HG03378 (cell line): ENCODE measurements at regions not wholly inside any gene's neighbourhood (a gene's known extent, or its start where the extent isn't known, plus 50 kb on each side); places are given as distances from the start of the nearest gene placed in this dataset.
A peak's percentile ranks its signal among the peaks of the same experiment; 100 is the strongest.
"Not testable (repeated sequence)": the region's sequence is repeated elsewhere in the genome, so short reads cannot be mapped to it uniquely, and the experiment has no call there.

Experiments used
- ATAC-seq: cut with Tn5 transposase; IDR thresholded peaks from one replicate; pipeline ENCODE4 v1.9.1; 2021; ENCODE audit warnings: mild to moderate bottlenecking, moderate library complexity; ENCODE audit not compliant: unreplicated experiment

DNA sequence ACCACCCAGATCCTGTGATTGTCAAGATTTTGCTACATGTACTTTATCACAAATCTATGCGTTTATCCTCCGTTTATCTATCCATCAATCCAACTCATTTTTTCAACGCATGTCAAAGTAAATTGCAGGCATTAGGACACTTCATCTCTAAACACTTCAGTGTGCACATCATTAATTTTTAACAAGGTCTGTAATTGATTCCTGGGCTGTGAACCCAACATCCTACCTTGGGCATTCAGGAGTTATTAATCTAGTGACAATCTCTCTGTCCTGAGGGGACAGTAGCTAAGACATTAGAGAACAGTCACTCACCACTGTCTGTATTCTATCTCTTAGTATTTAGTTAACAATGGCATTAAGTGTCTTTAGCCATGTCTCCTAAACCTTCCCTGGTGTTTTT, 264.7 kb downstream of the SOX9 start:
- no peak for ATAC-seq

DNA sequence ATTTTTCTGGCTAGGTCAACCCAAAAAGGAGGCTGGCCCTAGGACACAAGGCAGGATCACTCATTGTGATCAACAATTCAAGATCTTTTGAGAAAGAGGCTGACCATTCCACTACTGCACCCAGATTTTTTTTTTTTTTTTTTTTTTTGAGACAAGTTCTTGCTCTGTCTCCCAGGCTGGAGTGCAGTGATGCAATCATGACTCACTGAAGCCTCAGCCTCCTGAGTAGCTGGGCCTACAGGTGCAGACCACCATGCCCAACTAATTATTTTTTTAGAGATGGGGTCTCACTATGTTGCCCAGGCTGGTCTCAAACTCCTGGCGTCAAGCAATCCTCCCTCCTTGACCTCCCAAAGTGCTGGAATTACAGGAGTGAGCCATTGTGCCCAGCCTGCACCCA, 265.4 kb downstream of the SOX9 start:
- ATAC-seq, result not testable (repeated sequence)

DNA sequence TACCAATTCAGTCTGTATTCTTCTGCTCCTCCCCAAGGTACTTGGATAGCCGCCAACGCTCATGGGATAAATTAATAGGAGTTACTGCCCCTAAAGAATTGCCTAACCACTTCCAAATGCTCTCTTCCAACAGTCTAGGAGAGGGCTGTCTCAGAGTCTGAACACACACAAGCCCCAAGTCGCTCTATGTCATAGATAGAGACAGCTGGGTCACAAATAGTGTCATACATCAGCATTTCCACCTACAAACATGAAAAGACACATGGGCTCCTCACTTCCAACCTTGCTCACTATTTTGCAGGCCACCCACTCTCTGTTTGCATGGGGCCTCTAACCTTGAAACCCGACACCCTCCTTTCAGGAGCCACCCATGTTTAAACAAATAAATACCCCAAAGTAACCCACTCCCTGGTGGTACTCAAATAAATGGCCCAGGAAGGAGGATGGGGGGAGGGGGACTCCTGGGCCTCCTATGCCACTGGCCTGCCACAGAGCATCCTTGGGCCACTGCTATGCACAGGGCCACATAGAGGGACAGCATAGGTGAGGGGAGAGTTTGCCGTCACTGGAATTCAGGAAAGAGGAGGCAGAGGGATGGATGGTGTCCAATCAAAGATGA, 265.9 kb downstream of the SOX9 start:
- no peak for ATAC-seq

DNA sequence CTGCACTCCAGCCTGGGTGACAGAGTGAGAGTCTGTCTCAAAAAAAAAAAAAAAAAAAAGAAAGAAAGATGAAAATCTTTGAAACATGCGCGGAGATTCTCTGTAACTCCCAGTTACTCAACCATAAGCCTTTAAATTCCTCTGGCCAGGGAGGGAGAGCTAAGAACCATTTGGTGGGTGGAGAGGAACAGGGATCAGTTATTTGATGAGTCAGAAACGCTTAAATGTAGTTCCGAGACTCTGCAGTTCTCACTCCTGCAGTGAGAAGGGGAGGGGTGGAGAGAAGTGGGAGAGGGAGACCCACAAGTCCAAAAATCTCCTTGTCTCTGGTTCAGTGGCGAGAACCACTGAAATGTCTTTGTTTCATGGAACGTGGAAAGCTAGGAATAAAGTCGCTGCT, 266.7 kb downstream of the SOX9 start:
- no peak for ATAC-seq

DNA sequence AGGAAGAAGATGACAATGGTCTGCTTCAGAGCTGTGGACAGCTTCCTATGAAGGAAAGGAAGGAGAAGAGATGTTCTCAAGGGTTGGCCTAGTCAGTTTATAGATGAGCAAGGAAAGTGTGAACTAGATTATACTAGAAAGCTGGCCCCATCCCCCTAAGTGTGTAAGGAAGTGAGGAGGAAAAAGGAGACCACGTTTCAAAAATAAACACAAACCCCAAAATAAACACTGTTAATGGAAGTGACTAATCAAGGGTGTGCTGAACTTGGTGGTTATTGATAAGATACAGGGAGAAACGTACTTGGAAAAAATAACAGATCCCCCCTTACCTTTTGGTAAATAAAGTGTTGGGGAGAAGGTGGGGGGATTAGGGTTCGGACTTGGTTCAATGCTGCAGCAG, 267.1 kb downstream of the SOX9 start:
- ATAC-seq, result no peak

DNA sequence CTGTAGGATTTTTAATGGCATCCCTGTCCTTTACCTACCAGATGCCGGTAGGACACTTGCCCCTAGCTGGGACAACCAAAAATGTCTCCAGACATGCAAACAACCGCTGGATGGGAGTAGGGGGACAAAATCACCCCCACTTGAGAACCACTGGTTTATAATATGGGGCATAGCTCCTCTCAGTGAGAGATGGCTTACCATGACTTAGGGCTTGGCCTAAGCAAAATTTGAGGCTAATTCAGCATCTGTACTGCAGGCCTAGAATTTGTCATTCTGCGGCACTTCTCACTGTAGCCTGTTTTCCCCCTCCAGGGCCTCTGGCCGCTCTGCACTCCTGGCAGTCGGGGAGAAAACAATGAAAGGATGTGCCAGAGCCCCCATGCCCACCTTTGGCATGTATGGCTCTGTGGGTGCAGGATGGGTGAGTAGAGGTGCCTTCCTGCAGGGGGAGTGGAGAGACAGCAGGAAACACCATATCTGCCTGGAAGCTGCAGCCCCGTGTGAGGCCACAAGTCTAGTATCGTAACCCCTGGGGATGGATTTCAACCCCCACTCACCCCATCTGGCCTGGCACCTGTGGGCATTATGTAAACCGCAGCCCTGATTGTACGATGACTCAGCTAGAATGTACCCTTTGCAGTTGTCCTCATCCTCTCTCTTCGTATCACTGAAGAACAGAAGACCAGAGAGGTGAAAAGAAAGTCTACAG, 268.1 kb downstream of the SOX9 start:
- peak; percentile 66 for ATAC-seq

DNA sequence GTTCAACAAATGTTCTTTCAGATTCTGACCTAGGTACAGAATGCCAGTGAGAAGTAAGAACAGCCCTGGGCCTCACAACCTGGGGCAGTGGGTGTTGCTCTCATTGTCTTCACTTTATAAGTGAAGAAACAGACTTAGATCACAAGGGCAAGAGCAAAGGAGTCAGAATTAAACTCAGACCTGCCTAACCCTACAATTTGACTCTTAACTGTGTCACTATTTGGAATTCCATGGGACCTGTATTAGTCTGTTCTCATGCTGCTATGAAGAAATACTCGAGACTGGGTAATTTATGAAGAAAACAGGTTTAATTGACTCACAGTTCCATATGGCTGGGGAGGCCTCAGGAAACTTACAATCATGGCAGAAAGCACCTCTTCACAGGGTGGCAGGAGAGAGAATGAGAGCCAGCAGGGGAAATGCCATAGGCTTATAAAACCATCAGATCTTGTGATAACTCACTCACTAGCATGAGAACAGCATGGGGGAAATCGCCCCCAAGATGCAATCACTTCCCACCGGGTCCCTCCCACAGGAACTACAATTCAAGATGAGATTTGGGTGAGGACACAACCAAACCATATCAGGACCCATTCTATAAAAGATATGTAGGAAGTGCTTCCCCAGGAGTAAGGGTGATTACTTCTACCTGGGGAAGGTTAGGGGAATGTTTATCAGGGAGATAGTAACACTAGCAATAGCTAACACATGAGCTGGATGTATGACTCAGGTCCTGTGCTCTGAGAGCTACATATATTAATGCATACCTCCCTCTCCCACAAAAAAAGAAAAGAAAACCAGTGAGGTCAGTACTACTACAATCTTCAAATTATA, 270.1 kb downstream of the SOX9 start:
- no peak for ATAC-seq

DNA sequence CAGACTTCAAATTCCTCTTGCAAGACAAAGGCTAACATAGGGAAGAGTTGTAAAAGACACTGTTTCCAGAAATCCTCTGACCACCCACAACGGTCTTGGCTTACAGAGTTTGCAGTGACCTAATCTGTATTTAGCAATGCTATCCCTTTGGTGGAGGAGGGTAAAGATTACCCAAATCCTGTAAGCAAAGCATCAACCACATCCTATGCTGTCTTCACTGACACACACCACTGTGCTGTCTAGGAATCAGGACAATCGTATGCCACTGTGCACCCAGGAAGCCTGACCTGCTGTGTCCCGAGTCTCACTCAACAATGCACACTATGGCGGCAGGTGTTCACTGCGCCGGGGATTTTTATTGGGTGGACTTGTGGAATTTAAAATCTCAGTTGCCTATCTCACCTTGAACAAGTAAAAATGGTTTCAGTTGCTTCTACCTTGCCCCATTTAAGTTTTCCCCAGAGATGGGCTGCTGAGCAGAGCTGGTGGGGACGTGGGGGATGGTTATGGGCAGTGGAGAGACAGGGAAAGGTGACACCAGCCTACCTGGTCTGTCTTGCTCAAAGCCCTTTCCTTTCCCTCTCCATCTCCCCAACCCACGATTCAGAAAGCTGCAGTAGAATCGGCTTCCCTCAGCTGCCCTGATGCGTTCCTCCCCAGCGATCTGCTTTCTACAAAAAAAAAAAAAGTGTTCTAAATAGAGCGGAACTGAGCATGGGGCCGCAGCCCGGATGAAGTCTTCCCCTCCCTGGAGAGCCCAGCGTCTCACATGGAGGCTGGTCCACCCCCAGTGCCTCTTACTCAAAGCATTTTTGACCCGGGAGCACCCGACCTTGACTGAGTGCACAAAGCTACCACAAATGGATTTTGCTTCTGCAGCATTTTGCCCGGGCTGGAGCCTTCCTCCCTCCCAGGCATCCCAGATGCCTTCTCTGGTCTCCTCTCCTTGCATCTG, 271.5 kb downstream of the SOX9 start:
- ATAC-seq, result peak; percentile 27

DNA sequence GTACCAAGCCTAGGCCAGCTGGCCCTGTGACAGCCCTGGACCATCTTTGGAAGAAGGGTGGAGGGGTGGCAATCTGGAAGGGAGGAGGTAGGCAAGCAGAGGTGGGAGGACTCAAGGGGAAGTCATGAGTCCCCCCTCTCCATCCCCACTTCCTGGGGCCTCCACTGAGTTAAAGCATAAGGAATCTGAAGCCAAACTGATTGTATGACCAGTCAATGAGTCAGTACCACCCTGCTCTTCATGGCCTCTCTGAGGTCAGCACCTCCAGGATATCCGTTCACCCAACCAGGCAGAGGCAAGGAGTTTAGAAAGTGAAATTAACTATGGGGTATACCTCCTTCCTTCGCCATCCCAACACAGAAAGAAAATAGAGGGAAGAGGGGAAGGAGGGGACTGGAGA, 272.7 kb downstream of the SOX9 start:
- no peak for ATAC-seq

DNA sequence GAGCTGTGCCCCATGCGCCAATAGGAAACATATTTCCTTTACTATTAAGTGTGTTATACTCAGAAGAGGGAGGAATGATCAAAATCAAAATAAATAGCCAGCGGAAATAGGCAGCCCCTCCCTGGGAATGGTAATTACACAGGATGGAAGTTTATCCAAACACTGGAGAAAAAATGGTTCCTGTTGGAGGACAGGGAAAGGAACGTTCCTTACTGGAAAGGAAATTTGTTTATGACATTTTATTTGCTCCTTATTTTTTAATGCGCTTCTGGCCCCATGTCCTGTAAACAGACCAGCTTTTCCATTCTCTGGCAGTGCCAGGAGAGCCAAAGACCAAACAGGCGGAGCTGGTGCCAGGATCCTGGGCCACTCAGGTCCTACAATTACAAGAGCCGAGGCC, 273.7 kb downstream of the SOX9 start:
- ATAC-seq, result no peak

DNA sequence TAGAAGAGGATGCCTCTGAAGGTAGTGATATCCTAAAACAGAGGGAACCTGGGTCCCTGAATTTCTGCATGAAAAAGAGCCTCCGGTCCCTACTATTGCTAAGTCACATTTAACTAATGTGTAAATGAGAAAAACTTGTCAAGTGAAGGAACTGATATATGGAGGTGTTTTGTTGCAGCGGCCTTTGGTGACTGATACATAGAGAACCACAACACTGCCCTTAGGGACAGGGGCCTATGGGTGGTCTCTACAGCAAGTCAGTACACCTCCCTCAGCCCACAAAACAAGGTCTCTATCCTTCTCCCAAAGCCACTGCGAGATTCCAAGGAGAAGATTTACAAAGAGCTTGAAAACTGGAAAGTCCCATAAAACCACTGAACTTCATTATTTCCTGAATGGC, 275.3 kb downstream of the SOX9 start:
- no peak for ATAC-seq

DNA sequence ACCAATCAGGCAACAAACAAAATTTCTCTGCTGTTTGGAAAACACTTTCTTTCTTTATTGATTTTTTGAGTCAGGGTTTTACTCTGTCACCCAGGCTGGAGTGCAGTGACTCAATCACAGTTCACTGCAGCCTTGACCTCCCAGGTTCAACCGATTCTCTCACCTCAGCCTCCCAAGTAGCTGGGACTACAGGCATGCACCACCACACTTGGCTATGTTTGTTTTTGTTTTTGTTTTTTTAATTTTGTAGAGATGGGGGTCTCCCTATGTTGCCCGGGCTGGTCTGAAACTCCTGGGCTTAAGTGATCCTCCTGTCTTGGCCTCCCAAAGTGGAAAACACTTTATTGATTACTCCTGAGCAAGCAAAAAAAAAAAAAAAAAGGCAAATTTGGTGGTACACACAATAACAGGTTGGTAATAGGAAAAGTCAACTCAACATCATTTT, 276.4 kb downstream of the SOX9 start:
- ATAC-seq, result no peak

DNA sequence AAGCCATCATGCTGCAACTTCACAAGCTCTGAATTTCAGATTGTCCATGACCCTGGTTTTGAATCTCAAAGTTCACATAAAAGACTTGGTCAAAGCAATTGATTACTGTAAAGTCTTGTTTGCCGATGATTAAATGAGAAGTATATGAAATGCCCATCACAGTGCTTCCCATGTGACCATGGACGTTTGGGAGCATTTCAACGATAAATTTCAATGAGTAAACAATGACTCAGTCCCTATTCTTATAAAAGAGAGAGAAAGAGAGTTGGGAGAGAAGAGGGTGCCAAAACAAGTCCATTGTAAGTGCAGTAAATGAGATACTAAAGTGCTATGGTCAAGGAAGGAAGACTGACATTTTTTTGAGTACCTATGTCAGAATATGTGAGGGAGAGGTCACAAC, 276.9 kb downstream of the SOX9 start:
- ATAC-seq, result no peak

DNA sequence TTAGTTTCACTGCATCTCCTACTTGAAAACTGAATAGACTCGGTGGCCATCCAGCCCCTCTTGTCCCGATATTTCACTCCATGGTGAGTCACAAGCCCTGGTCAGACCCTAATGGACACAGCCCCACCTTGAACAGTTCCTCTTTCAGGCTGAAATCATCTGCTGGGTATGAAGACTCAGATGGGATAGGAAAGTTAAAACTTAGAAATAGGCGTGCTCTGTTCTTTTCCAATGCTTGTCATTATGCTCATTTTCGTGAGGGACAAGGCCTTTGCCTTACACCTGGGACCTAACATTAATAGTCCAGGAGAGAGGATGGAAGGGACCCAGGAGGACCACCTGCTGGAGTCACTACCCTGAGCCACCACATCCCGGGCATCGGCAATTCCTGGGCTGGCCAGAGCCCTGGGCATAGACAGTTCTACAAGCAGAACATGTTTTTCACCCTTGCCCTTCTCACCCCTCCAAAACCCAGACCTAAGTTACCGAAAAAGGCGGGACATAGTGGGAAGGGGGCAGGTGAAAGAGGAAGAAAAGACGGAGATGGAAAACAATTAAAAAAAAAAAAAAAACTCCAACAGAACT, 278.3 kb downstream of the SOX9 start:
- no peak for ATAC-seq

DNA sequence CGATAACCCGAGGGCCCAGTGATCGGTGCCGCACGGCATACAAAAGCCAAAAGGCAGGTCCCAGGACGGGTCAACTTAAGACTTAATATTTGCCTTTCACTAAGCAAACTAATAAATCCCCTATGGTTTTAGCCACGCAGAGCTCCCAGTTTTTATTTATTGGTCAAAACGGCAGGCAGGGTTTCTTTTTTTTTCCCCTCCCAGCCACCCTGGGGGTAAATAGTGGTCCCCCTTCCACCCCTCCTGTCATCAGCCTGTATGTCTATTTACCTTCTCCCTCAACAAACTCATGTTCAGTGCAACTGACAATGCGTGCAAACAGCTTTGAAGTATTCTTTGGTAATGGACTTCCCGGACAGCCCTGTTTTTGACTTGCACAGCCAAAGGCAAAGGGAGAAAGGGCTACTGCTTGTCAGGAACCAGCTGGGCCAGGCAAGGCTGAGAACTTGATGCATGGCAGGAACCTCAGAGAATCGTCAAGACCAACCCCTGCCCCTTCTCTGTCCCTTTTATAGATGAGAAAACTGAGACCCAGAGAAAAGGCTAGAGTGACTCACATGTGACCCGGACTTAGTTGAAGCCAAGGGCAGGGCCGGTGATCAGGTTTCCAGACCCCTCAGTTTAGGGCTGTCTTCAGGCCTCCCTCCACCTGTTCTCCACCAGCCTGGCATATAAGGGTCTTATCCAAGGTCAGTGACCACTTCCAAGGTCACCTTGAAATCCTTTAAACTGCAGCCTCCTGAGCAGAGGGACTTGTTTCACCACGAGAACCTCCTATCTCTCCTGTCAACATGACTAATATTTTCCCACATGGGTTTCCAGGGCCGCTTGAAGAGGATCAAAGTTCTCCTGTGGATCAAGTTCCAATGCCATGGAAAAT, 279.0 kb downstream of the SOX9 start:
- no peak for ATAC-seq

DNA sequence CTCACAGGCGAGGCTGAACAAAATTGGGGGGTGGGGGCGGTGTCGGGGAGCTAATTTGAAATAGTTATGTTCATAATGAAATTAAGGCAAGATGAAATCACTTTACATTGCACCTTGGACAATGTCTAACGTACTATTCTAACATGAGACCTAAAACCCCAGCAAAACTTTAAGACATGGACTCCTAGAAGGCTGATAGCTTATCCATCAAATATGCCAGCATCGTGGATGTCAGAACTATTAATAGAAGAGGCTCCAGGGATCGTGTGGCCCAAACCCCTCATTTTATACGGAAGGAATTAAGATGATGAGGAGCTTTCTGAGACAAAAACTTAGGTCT, 279.6 kb downstream of the SOX9 start:
- no peak for ATAC-seq

DNA sequence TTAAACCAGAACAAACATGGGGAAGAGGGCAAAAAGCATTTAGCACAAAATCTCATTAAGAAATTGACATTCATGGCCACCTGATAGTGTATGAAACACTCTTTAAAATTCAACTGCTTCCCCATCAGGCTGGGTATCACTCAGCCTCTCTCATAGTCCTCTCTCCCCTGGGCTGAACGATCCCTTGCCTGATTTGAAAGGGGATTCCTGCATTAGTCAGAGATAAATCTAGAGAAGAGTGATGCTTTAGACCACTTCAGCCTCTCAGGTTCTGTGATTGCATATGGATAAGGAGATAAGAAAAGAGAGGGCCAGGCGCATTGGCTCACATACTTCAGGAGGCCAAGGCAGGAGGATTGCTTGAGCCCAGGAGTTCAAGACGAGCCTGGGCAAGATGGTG, 280.0 kb downstream of the SOX9 start:
- ATAC-seq, result no peak

DNA sequence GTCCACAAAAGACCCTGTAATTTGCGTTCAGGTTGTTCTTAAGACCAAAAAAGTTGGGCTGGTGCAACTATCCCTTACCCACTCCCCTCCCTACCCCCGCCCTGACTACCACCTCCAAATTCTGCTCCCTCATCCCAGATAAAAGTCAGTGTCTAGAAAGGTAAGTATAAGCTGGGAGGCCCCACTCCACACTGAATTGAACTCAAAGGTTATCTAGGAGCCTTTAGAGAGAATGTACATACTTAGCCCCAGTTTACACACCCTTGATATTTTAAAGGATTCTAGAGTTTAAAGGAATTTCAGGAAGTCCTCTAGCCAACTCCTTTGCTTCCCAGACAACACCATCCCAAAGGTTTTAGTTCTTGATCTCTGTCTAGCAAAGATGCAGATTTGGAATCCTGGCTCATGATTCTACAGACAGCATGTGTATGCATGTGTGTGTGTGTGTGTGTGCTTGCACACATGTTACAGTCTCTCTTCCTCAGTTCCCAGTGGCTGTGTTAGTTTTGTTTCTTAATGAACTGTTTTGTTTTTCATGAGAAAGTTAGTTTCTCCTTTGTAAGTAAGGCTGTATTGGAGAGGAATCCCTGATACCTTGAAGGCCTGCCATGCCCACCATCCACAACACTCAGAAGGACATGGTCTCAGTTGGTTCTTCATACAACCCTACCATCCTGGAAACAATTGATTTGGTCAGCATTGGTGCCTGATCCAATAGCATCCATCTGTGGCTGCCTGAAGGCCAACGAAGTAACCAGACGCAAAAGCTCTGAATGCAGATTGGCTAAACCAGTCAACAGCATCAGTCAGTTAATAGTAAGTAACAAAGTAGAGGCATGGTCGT, 281.3 kb downstream of the SOX9 start:
- ATAC-seq, result no peak

DNA sequence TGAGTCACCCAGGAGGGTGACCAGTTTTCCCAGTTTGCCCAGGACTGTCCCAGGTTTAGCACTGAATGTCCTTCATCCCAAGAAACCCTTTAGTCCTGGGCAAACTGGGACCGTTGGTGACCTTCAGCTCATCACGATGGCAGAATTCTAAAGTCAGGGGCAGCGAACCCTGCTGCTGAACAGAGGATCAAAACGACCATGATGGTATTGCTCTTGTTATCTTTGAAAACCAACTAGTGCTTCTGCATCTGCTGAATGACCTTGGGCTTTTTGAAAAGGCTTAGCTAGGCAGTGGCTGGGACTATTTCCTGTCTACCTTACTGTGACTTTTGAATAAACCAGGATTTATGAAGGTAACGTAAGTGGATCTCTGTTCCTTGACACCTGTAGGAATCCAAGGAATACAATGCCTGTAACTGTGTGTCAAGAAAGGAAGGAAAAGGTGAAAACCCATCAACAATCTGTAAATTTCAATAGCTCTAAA, 281.9 kb downstream of the SOX9 start:
- ATAC-seq, result no peak
